Trophoblast cell (in vitro differentiated cells and primary cell): ENCODE measurements at regions not wholly inside any gene's neighbourhood (a gene's known extent, or its start where the extent isn't known, plus 50 kb on each side); places are given as distances from the start of the nearest gene placed in this dataset.

ENCODE experiments used
- DNase-seq, 2 donors: peaks; one replicate each; pipeline ENCODE4 v3.0.0-alpha.2; 2016
- H2AFZ ChIP-seq: 2 replicates; pipeline ENCODE4 v1.6.1; 2013; ENCODE audit warnings: low read length, moderate library complexity, mild to moderate bottlenecking; ENCODE audit not compliant: insufficient read depth, poor library complexity
- H2AK5ac ChIP-seq: 2 replicates; pipeline ENCODE4 v1.6.1; 2013; ENCODE audit warnings: mild to moderate bottlenecking, low read length
- H2BK120ac ChIP-seq: 2 replicates; pipeline ENCODE4 v1.6.1; 2013; ENCODE audit warnings: low read length, mild to moderate bottlenecking, moderate library complexity; ENCODE audit not compliant: insufficient read depth, poor library complexity
- H2BK12ac ChIP-seq: 2 replicates; pipeline ENCODE4 v1.6.1; 2013; ENCODE audit warnings: mild to moderate bottlenecking, low read length, moderate library complexity
- H2BK5ac ChIP-seq: 2 replicates; pipeline ENCODE4 v1.6.1; 2013; ENCODE audit warnings: low read length, low read depth, moderate library complexity, mild to moderate bottlenecking; ENCODE audit not compliant: poor library complexity
- H3K14ac ChIP-seq: 2 replicates; pipeline ENCODE4 v1.6.1; 2013; ENCODE audit warnings: mild to moderate bottlenecking, low read length
- H3K18ac ChIP-seq: 2 replicates; pipeline ENCODE4 v1.6.1; 2013; ENCODE audit warnings: mild to moderate bottlenecking, low read length
- H3K23ac ChIP-seq: 2 replicates; pipeline ENCODE4 v1.6.1; 2013; ENCODE audit warnings: low read length
- H3K27ac ChIP-seq: 2 replicates; pipeline ENCODE4 v1.5.1; 2013; ENCODE audit warnings: low read depth, mild to moderate bottlenecking, inconsistent platforms, low read length, moderate library complexity
- H3K27me3 ChIP-seq: 2 replicates; pipeline ENCODE4 v1.6.1; 2013; ENCODE audit warnings: inconsistent platforms, mild to moderate bottlenecking, low read length, moderate library complexity; ENCODE audit not compliant: insufficient read depth
- H3K36me3 ChIP-seq, 2 experiments: 1 replicate in 1 of 2; 2 replicates in 1 of 2; pipeline ENCODE4 v1.6.1; 2013; ENCODE audit warnings: low read length in 2 of 2, mild to moderate bottlenecking in 2 of 2, moderate library complexity in 1 of 2; ENCODE audit not compliant: insufficient read depth in 2 of 2, control insufficient read depth in 1 of 2
- H3K4ac ChIP-seq: 2 replicates; pipeline ENCODE4 v1.6.1; 2013; ENCODE audit warnings: low read depth, mild to moderate bottlenecking, low read length, moderate library complexity
- H3K4me1 ChIP-seq, 2 experiments: 1 replicate in 1 of 2; 2 replicates in 1 of 2; pipeline ENCODE4 v1.6.1; 2013; ENCODE audit warnings: low read length in 2 of 2, mild to moderate bottlenecking in 2 of 2, moderate library complexity in 1 of 2; ENCODE audit not compliant: insufficient read depth in 2 of 2, control insufficient read depth in 1 of 2
- H3K4me2 ChIP-seq: 2 replicates; pipeline ENCODE4 v1.6.1; 2013; ENCODE audit warnings: inconsistent platforms, mild to moderate bottlenecking, low read length, moderate library complexity
- H3K4me3 ChIP-seq: 2 replicates; pipeline ENCODE4 v1.5.1; 2013; ENCODE audit warnings: mild to moderate bottlenecking, low read depth, low read length, inconsistent platforms
- H3K79me1 ChIP-seq: one replicate; pipeline ENCODE4 v1.6.1; 2013; ENCODE audit warnings: low read length
- H3K79me2 ChIP-seq: 2 replicates; pipeline ENCODE4 v1.6.1; 2013; ENCODE audit warnings: low read length, mild to moderate bottlenecking; ENCODE audit not compliant: control insufficient read depth, insufficient read depth, poor library complexity
- H3K9ac ChIP-seq: 2 replicates; pipeline ENCODE4 v1.6.1; 2013; ENCODE audit warnings: mild to moderate bottlenecking, low read length
- H3K9me3 ChIP-seq: 2 replicates; pipeline ENCODE4 v1.6.1; 2013; ENCODE audit warnings: low read depth, mild to moderate bottlenecking, control low read depth, inconsistent platforms, low read length; ENCODE audit not compliant: insufficient read depth
- H4K12ac ChIP-seq: 2 replicates; pipeline ENCODE4 v1.6.1; 2013; ENCODE audit warnings: low read depth, mild to moderate bottlenecking, low read length, moderate library complexity
- H4K8ac ChIP-seq: 2 replicates; pipeline ENCODE4 v1.6.1; 2013; ENCODE audit warnings: low read depth, mild to moderate bottlenecking, low read length, moderate library complexity
- H4K91ac ChIP-seq: one replicate; pipeline ENCODE4 v1.6.1; 2013; ENCODE audit warnings: low read depth, mild to moderate bottlenecking, low read length, moderate library complexity
- WGBS: extraction: QIAGEN DNeasy Blood & Tissue Kit; methylation state at CpG from one replicate; pipeline ENCODE4 v1.1.7; 2013; ENCODE audit warnings: missing lambda C conversion rate; ENCODE audit not compliant: insufficient read length, insufficient coverage; ENCODE audit errors: extremely low coverage; 5-methylcytosine and 5-hydroxymethylcytosine counted together

- no peak overlapping the region for H4K91ac ChIP-seq
- no CpG with 5 or more reads among the region's 14 CpGs for WGBS
- H2BK12ac ChIP-seq: no peak overlapping the region
- DNase-seq: peak in 1 of 2 donors; percentile 83
- peak overlapping the region; percentile 53 for H3K9ac ChIP-seq
- no peak overlapping the region for H3K18ac ChIP-seq
- H3K4me1 ChIP-seq: no peaks in the 10 kb centered on the region
- no peak overlapping the region for H3K27ac ChIP-seq
- H4K8ac ChIP-seq: no peak overlapping the region
- H2AK5ac ChIP-seq: no peak overlapping the region
- H4K12ac ChIP-seq: no peak overlapping the region
- H3K23ac ChIP-seq: no peak overlapping the region
- no peak overlapping the region for H2BK120ac ChIP-seq
- H3K36me3 ChIP-seq: no peaks in the 10 kb centered on the region
- no peak overlapping the region for H3K4me2 ChIP-seq
- H3K4me3 ChIP-seq: no peak overlapping the region
- no peaks in the 10 kb centered on the region for H3K79me2 ChIP-seq
- H3K14ac ChIP-seq: no peak overlapping the region
- no peak overlapping the region for H2AFZ ChIP-seq
- no peaks in the 10 kb centered on the region for H3K9me3 ChIP-seq
- H2BK5ac ChIP-seq: no peak overlapping the region
- H3K27me3 ChIP-seq: no peaks in the 10 kb centered on the region
- H3K79me1 ChIP-seq: no peaks in the 10 kb centered on the region
- H3K4ac ChIP-seq: no peak overlapping the region
Measured at GRCh38 chr19:34096020-34096915, 76.0 kb upstream of the LSM14A start.

GRCh38 chr19:34104096-34104495 is 68.2 kb upstream of the LSM14A start:
- Histone ChIP-seq H3K14ac (no peak overlapping the region), H4K8ac (no peak overlapping the region), H3K23ac (no peak overlapping the region), H3K9ac (no peak overlapping the region), H4K12ac (no peak overlapping the region), H3K4me3 (no peak overlapping the region), H3K4me1 (no peaks in the 10 kb centered on the region), H3K18ac (no peak overlapping the region), H3K79me1 (no peaks in the 10 kb centered on the region), H3K27me3 (no peaks in the 10 kb centered on the region), H2BK5ac (no peak overlapping the region), H2AFZ (no peak overlapping the region), H3K9me3 (no peaks in the 10 kb centered on the region), H2BK120ac (no peak overlapping the region), H3K27ac (no peak overlapping the region), H3K4ac (no peak overlapping the region), H3K36me3 (no peaks in the 10 kb centered on the region), H2BK12ac (no peak overlapping the region), H4K91ac (no peak overlapping the region), H3K79me2 (no peaks in the 10 kb centered on the region), H3K4me2 (no peak overlapping the region), H2AK5ac (no peak overlapping the region)
- DNase-seq: no peak
- no CpG with 5 or more reads among the region's 5 CpGs for WGBS

GRCh38 chr19:34104557-34104956 is 67.7 kb upstream of the LSM14A start:
- WGBS: no CpG with 5 or more reads among the region's 5 CpGs
- no peaks in the 10 kb centered on the region for H3K36me3 ChIP-seq

GRCh38 chr19:34109596-34109995 is 62.7 kb upstream of the LSM14A start:
- no peak overlapping the region for H3K14ac ChIP-seq
- H3K79me2 ChIP-seq: no peaks in the 10 kb centered on the region
- no peak overlapping the region for H4K12ac ChIP-seq
- no peak overlapping the region for H2BK12ac ChIP-seq
- H3K4me2 ChIP-seq: no peak overlapping the region
- no peak overlapping the region for H3K9ac ChIP-seq
- no peak overlapping the region for H3K27ac ChIP-seq
- H3K4ac ChIP-seq: no peak overlapping the region
- no peak overlapping the region for H4K8ac ChIP-seq
- H3K4me1 ChIP-seq: no peaks in the 10 kb centered on the region
- H2AK5ac ChIP-seq: no peak overlapping the region
- no peak overlapping the region for H2BK5ac ChIP-seq
- H4K91ac ChIP-seq: no peak overlapping the region
- H3K36me3 ChIP-seq: no peaks in the 10 kb centered on the region
- no peak overlapping the region for H3K4me3 ChIP-seq
- H3K27me3 ChIP-seq: no peaks in the 10 kb centered on the region
- H2AFZ ChIP-seq: no peak overlapping the region
- H3K79me1 ChIP-seq: no peaks in the 10 kb centered on the region
- no peak for DNase-seq
- H2BK120ac ChIP-seq: no peak overlapping the region
- H3K18ac ChIP-seq: no peak overlapping the region
- H3K9me3 ChIP-seq: no peaks in the 10 kb centered on the region
- no CpG with 5 or more reads among the region's 3 CpGs for WGBS
- H3K23ac ChIP-seq: no peak overlapping the region

More at GRCh38 chr19:34104557-34104956, 67.7 kb upstream of the LSM14A start:
- Histone ChIP-seq H2AFZ (no peak overlapping the region), H2AK5ac (no peak overlapping the region), H3K4me3 (no peak overlapping the region), H3K23ac (no peak overlapping the region), H4K91ac (no peak overlapping the region), H2BK12ac (no peak overlapping the region), H2BK5ac (no peak overlapping the region), H3K79me2 (no peaks in the 10 kb centered on the region), H3K4ac (no peak overlapping the region), H3K79me1 (no peaks in the 10 kb centered on the region), H2BK120ac (no peak overlapping the region), H3K14ac (no peak overlapping the region), H3K27ac (no peak overlapping the region), H3K27me3 (no peaks in the 10 kb centered on the region), H3K18ac (no peak overlapping the region), H3K4me1 (no peaks in the 10 kb centered on the region), H3K9ac (no peak overlapping the region), H3K9me3 (no peaks in the 10 kb centered on the region), H4K12ac (no peak overlapping the region), H4K8ac (no peak overlapping the region), H3K4me2 (no peak overlapping the region)
- no peak for DNase-seq
